Ishikawa (cell line): ENCODE measurements at regions not wholly inside any gene's neighbourhood (a gene's known extent, or its start where the extent isn't known, plus 50 kb on each side); places are given as distances from the start of the nearest gene placed in this dataset.

Experiments used
- CEBPB ChIP-seq: IDR thresholded peaks from 2 replicates; pipeline ENCODE4 v1.6.1; 2012
- CREB1 ChIP-seq: IDR thresholded peaks from 2 replicates; pipeline ENCODE4 v1.6.1; 2012; ENCODE audit warnings: low read depth
- EGR1 ChIP-seq: IDR thresholded peaks from 2 replicates; pipeline ENCODE4 v1.6.1; 2012
- EP300 ChIP-seq: IDR thresholded peaks from 2 replicates; pipeline ENCODE4 v1.6.1; 2012; ENCODE audit warnings: borderline replicate concordance
- FOXM1 ChIP-seq: IDR thresholded peaks from 2 replicates; pipeline ENCODE4 v1.6.1; 2012; ENCODE audit warnings: low read depth, borderline replicate concordance
- NFIC ChIP-seq: IDR thresholded peaks from 2 replicates; pipeline ENCODE4 v1.6.1; 2012
- RAD21 ChIP-seq: IDR thresholded peaks from 2 replicates; pipeline ENCODE4 v1.6.1; 2012; ENCODE audit warnings: low read depth
- REST ChIP-seq: IDR thresholded peaks from 2 replicates; pipeline ENCODE4 v1.6.1; 2012; ENCODE audit warnings: low read depth, mild to moderate bottlenecking
- TAF1 ChIP-seq: IDR thresholded peaks from 2 replicates; pipeline ENCODE4 v1.6.1; 2012; ENCODE audit warnings: low read depth, mild to moderate bottlenecking
- TCF12 ChIP-seq: IDR thresholded peaks from 2 replicates; pipeline ENCODE4 v1.6.1; 2012; ENCODE audit warnings: low read depth
- TEAD4 ChIP-seq: IDR thresholded peaks from 2 replicates; pipeline ENCODE4 v1.6.1; 2012
- USF1 ChIP-seq: IDR thresholded peaks from 2 replicates; pipeline ENCODE4 v1.6.1; 2012
- YY1 ChIP-seq: IDR thresholded peaks from 2 replicates; pipeline ENCODE4 v1.6.1; 2012; ENCODE audit warnings: low read depth
- ZBTB7A ChIP-seq: IDR thresholded peaks from 2 replicates; pipeline ENCODE4 v1.6.1; 2012; ENCODE audit warnings: low read depth
- TF ChIP-seq, protein P1 (sequence below): IDR thresholded peaks from 2 replicates; pipeline ENCODE4 v1.6.1; 2012

- TF ChIP-seq CREB1 = no peak
- no peak for TF ChIP-seq TAF1
- TF ChIP-seq, protein P1, sequence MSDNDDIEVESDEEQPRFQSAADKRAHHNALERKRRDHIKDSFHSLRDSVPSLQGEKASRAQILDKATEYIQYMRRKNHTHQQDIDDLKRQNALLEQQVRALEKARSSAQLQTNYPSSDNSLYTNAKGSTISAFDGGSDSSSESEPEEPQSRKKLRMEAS = no peak
- no peak for TF ChIP-seq YY1
- no peak for TF ChIP-seq TEAD4
Measured at GRCh38 chr2:235274023-235274422, 219.8 kb upstream of the AGAP1 start.

- TF ChIP-seq REST (no peak), CEBPB (no peak), TEAD4 (no peak), EGR1 (no peak), FOXM1 (no peak), EP300 (no peak), TAF1 (no peak), USF1 (no peak)
Measured at GRCh38 chr2:235277485-235277884, 216.4 kb upstream of the AGAP1 start.

DNA sequence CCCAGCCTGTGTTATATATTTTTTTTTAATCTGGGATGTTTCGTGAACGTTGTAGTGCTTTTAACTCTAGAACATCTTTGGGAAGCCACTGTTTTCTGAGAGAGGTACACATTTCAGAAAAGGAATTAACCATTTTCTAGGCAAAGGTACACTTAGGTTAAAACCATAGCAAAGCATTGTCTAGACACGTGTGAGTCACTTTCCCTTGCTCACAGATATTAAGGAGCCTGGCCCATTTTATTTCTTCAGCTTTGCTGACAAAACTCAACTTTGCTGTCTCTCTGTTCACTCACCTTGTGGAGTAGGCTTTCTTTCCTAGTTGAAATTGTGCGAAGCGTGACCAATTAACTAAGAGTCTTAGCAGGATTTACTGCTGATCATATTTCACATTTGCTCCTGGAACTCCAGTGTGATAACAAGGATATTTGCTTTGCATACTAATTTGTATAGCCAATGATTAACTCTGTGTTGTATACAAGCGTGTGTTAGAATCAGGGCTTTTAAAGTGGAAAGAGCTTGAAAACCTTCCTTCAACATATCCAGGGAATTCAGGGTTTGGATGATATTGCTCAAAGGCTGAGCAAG is 215.0 kb upstream of the AGAP1 start:
- TF ChIP-seq RAD21 (no peak), CREB1 (no peak), USF1 (no peak), REST (no peak)
- TF ChIP-seq, protein P1 = no peak

- TF ChIP-seq TCF12 = no peak
Measured at GRCh38 chr2:235279965-235280364, 213.9 kb upstream of the AGAP1 start.

GRCh38 chr2:235283246-235283645 is 210.6 kb upstream of the AGAP1 start:
- TF ChIP-seq, protein P1 = no peak
- TF ChIP-seq NFIC = no peak

DNA sequence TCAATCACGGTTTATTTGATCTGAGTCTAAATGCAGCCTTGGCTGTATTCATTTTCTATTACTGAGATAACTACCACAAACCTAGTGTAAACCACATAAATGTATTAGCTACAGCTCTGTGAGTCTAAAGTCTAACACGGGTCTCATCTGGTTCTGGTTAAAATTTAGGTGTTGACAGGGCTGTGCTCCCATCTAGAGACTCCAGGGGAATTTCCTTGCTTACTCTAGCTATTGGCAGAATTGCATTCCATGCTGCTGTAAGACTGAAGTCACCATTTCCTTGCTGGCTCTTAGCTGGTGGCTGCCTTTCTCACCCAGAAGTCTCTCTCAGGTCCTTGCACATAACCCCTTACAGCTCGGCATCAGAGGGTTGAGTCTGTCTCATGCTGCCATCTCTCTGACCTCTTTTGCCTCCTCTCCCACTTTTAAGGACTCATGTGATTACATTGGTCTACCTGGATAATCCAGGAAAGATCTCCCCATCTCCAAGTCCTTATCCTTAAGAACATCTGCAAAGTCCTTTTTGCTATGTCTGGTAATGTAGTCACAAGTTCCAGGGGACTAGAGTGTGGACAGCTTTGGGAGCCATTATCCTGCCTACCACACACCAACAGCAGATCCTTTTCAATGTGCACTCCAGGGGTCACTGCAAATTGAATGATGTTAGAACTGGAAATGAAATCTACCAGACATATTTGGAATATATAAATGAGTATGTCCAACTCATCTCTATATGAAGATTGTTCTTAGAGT is 207.0 kb upstream of the AGAP1 start:
- no peak for TF ChIP-seq TAF1
- no peak for TF ChIP-seq FOXM1
- no peak for TF ChIP-seq RAD21
- TF ChIP-seq USF1 = no peak
- no peak for TF ChIP-seq REST
- TF ChIP-seq, protein P1 = no peak
- no peak for TF ChIP-seq TCF12
- no peak for TF ChIP-seq ZBTB7A
- TF ChIP-seq YY1 = no peak
- no peak for TF ChIP-seq EP300
